ENCODE measurements at regions not wholly inside any gene's neighbourhood (a gene's known extent, or its start where the extent isn't known, plus 50 kb on each side); places are given as distances from the start of the nearest gene placed in this dataset.
"Not testable (repeated sequence)": the region's sequence is repeated elsewhere in the genome, so short reads cannot be mapped to it uniquely, and the experiment has no call there.

DNA sequence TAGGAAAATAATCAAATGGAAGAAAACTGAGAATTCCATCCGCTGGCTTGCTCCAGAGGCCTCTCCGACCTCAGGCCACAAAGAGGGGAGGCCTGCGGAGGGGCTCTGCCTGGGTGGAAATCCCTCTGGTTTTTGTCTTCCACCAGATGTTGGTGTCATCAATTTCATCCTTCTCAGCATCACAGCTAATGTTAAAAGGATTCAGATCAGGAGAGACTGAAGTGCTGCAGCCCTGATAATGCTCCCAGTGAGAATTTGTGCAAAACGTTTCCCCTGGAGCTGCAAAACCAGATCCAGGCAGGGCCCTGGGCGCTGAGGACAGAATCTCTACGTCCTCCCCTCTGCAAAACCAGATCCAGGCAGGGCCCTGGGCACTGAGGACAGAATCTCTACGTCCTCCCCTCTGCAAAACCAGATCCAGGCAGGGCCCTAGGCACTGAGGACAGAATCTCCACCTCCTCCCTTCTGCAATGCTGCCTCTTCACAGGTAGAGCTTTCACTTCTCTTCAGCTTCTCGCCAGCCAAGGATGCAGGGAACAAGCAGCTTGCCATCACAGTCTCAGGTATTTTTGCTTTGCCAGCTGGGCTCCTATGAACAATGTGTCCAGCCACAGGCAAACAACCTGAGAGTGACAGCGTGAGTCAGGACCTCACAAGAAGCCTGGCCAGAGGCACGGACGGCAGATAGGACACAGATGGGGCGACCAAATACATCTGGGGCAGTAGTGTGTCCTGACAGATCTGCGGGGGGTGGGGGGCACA, 81.2 kb downstream of the TMEM18 start:
- DNase-seq (ENCODE audit: low read depth in 3 of 3, low spot score in 1 of 3): no peak

DNA sequence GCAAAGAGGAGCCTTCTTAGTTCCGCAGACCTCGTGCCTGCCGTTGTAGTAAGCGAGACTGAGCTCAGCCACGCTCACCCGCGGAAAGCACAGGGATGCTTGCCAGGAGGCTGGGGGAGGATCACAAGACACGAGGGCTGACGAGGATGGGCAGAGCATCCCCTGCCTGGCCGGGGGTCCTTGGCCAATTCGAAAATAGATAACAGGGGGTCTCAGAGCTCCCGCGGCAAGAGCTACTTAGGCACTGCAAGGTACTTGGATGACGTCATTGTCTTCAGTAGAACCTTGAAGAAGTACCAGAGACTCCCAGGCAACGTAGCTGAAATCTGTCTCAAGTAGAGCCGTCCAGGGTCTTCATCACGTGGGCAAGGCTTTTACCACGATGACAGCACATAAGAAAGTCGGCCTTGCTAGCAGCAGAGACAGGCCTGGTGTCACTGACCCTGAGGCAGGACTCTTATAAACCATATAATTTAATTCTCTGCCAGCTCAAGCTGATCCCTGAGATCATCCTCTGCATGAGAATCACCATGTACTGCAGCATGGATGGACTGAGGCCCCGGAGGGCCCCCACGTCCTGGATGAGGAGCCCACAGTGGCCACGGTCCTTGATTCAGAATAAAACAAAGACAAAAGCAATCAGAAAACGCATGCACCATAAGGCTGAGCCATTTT, 81.9 kb downstream of the TMEM18 start:
- DNase-seq (ENCODE audit: low read depth in 3 of 3, low spot score in 1 of 3): no peak

DNA sequence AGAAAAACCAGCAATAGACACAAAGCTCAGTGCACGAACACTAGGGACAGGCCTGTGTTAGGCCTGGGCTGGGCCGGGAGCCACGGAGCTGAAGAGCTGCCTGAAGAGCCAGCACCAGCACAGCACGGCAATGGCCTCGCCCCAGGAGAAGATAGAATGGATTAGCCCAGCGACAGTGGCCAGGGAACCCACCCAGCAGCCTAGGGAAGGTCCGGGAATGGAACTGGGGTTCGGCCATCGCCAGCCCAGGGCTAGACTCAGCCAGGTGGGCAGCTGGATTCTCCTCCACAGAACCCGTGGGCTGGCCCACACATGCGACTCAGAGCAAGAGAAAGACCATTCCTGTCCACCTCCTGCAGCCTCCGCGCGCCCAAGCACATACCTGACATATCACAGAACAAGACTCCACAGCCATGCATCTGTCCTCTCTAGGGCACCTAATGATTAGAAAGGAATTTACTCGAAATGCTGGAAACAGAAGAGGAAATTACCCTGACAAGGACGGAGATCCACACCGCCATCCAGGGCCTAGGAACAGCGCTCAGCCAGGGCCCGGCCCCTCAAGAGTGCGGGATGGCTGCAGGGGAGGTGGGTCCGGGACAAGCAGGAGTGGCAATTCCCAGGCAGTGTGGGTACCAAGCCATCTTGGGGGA, 82.8 kb downstream of the TMEM18 start:
- no peak for DNase-seq (ENCODE audit: low read depth in 3 of 3, low spot score in 1 of 3)

DNA sequence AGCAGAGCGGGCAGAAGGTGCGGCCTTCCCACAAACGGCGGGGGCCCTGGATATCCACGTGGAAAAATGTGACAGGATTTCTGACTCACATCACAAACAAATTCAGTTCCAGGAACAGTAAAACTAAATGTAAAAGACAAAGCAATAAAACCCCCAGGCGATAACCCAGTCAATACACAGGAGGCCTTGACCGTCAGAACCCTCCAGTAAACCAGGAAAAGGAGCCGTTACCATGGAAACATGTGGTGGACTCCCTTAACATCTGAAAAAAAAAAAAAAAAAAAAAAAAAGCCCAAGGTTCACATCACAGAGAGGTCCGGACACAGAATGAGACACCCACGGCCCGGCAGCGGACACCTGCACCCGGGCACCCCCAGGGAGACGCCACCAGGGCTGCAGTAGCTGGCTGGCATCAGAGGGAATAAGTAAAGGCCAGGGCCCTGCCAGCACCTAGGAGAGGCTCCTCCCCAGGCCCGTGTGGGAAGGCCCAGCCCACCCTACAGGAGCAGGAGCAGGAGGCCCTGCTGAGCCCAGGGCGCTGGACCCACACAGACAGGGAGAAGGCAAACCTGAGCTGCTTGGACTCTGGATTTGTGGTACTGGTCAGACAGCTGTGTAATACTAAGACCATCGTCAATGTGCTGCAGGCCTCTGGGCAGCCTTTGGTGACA, 83.7 kb downstream of the TMEM18 start:
- DNase-seq (ENCODE audit: low read depth in 3 of 3, low spot score in 1 of 3): no peak

DNA sequence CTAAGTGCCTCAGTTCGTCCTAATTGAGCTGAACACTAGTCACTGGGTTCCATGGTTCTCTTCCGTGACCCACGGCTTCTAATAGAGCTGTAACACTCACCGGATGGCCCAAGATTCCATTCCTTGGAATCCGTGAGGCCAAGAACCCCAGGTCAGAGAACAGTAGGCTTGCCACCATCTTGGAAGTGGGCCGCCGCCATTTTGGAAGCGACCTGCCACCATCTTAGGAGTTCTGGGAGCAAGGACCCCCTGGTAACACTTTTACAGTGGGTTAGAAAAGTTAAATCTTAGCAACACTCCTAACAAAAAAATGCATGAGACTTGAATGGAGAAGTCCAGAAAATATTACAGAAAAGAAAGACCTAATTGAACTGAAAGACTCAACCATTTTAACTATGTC, 84.5 kb downstream of the TMEM18 start:
- DNase-seq (ENCODE audit: low read depth in 3 of 3, low spot score in 1 of 3): no peak

DNA sequence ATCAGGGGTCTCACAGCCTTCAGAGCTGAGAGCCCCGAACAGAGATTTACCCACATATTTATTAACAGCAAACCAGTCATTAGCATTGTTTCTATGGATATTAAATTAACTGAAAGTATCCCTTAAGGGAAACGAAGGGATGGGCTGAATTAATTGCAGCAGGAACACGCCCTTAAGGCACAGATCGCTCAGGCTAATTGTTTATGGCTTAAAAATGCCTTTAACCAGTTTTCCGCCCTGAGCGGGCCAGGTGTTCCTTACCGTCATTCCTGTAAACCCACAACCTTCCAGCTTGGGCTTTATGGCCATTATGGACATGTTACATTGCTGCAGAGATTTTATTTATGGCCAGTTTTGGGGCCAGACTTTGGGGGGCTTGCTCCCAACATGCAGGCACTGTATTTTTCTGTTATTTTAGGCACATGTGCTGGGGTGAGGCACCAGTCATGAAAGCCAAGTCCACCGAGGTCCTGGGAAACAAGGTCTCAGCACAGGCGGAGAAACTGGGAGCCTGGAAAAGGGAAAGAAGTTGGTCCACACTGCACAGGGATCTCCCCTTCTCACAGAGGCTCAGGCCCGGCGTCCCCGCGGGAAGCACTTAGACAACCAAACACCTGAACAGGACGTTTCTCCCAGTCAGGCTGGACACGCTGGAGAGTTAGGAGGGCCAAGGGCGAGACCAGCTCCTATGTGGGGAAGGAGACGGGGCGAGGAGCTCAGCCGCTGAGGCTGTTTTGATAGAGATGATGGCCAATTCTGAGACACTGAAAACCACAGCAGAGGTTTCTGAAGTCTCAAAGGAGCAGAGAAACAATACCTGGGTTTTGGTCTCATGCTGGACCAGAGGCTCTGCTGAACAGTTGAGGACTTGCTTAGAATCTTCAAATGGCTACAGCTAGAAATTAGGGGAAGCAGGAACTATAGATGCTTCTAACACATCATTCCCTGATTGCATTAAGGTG, 86.7 kb downstream of the TMEM18 start:
- no peak for DNase-seq (ENCODE audit: low read depth in 3 of 3, low spot score in 1 of 3)

DNA sequence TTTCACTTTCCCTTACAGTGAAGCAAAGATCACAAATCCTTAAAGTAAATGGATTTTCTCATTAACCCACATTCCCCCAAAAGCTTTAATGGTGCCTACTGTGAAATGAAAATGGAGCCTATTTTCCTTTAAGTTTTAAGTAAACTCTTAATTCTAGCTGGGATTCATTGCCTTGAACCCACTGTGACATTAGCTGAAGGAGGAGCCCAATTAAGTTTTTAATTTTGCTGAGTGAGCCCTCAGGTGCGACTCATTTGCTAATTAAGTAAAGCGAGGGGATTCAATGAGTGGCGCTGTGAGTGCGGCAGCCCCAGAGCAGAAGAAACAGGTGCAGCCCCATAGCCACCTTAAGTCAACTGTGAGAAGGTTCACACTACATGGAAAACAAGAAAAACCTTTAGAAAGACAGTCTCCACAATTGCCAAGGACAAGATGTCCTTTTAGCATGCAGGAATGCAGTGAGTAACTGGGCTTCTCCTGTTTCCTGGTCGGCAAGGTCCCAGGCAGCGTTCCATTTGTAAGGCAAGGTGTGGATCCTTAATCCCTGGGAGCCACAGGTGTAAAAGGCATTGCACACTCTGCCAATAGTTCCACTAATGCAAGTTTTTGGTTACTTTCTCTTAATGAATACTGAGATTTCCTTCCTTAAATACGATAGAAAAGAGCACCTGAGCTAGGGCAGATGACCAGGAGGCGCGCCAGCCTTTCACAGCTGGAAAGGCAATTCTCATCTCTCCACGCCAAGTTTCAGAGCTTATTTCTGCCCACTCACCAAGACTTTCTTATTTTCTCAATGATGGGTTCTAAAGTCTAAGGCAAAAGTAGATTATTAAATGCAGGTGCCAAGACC, 87.7 kb downstream of the TMEM18 start:
- DNase-seq (ENCODE audit: low read depth in 3 of 3, low spot score in 1 of 3): no peak

DNA sequence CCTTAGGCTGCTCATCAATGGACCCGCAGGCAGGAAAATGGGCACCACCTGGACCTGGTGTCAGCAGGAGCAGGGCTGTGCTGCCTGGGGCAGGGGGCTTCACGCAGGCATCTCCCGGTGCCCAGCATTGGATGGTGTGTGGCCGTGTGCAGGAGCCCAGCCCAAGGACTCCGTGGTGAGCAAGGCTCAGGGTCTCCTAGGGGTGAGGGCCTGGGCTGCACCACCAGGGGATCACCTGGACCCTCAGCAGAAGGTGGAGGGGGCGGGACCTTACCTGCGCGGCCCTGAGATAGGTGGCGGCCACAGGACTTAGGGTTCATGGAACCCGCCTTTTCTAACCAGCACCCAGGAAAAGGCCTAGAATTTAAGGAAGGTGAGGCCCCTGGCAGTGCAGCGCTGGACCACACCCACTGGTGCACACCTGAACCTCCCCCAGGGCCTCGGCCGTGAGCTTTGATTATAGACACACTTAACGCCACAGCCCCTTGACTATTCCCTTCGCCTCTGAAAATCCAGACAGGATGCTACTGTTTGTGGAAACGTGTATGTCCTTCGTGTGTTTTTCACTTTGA, 89.0 kb downstream of the TMEM18 start:
- DNase-seq (ENCODE audit: low read depth in 3 of 3, low spot score in 1 of 3): no peak

DNA sequence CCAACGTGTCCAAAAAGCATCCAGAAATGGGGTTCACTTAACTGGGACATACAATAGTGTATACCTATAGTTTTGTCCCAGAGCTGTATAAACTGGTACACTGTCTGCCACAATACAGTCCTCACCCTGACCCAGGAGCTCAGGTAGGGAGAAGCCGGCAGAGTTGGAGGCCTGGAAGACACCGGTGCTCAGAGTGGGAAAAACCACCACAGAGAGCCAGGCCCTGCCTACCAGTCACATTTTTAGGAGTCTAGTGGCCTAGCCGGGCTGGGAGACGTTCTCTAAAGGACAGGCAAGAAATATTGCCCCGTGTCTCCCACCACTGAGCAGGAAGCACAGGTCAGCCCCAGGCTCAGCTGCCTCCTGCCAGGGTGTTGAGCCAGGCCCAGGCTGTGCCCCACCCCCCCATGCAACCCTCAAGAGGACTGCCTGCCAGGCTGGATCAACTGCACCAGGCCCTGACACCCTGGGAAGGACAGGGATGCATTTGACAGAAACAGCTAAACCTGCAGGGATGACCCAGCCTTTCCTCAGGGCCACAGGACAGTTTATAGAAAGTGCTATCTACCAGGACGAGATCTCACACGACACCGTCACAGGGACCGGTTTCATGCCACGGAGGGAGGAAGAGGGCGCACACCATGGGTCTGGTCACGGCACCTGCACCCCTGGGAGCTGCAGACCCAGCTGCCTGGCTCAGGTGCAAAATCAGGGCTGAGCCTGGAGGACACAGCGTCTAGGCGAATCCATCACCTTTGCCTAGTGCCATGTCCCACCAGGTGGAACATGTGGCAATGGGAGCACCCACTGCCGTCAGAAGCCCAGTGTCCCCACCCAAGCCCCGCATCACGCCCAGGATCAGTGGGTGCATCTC, 89.9 kb downstream of the TMEM18 start:
- no peak for DNase-seq (ENCODE audit: low read depth in 3 of 3, low spot score in 1 of 3)

DNA sequence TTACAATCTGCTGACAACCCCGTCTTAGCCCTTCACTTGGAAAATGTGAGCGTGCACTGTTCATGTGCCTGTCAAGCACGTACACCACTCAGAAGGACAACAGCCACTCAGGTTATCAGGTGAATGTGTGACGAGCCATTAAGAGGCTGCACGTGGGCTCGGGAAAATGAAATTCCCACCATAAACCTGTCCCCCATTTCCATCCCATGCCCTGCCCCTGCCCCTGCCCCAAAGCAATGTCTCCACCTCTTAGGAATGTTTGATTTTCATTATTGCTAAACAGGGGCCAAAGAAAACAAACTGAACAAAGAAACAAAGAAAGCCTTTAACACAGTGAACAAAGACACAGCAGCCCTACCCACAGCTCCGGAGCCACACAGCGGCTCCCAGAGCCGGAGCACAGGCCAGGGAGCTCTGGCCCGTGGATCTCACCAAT, 90.5 kb downstream of the TMEM18 start:
- DNase-seq (ENCODE audit: low read depth in 3 of 3, low spot score in 1 of 3): no peak

DNA sequence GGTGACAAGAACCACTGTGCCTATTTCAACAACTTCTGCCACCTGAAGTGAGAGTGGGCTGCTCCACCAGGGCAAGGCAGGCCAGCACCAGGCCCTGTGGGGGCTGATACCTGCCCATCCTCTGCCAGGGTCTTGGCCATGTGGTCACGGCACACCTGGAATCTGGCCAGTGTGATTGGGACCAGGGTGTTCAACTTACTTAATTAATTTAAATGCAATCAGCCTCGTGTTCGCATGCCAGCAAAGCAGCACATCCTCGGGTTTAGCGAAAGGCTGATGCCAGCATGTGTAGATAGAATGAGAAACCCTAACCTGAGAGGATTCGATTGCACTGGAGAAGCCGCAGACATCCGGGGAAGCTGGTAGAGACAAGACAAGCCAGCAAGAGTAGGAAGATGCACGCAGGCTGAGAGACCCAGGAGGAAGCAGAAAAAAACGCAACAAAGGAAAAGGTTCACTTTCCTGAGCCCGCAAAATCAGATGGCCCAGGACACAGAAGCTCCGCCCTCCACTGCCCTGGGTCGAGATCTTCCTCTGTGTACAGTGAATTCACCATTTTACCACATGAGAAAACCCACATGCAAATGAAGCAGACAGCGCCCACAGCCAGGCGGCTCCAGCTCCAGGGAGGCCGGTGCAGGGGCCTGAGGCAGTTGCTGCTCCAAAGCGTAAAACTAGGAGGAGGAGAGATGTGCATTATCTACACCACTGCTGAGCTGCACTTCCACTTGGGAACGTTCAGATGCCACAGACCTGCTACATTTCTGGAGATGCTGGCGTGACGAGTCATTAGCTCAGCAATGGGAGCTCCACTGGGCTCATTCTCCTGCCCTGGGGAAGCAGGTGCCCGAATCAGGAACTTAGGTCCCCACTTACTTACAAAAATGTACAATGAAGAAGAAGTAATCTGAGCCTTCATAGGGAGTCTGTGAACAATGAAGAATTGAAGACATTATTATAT, 92.1 kb downstream of the TMEM18 start:
- DNase-seq (ENCODE audit: low read depth in 3 of 3, low spot score in 1 of 3): peak in 1 of 3 donors; percentile 8

DNA sequence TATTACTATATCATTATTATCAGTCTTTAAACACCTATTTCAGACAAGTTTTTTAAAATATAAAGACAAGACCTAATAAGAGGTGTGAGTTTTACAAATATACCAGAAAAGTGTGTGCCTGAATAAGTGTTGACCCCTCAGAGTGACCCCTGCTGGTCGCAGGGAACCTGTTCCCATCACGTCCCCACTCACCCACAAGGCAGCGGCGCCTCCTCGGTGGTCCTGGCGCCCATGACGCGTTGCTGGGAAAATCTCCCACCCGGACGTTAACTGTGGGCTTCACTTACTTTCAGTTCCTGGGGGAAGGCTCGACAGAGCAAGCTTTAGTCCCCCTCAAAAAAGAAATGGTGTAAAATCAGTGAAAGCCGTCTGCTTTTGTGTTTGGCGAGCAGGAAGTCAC, 93.5 kb downstream of the TMEM18 start:
- DNase-seq (ENCODE audit: low read depth in 3 of 3, low spot score in 1 of 3): no peak

DNA sequence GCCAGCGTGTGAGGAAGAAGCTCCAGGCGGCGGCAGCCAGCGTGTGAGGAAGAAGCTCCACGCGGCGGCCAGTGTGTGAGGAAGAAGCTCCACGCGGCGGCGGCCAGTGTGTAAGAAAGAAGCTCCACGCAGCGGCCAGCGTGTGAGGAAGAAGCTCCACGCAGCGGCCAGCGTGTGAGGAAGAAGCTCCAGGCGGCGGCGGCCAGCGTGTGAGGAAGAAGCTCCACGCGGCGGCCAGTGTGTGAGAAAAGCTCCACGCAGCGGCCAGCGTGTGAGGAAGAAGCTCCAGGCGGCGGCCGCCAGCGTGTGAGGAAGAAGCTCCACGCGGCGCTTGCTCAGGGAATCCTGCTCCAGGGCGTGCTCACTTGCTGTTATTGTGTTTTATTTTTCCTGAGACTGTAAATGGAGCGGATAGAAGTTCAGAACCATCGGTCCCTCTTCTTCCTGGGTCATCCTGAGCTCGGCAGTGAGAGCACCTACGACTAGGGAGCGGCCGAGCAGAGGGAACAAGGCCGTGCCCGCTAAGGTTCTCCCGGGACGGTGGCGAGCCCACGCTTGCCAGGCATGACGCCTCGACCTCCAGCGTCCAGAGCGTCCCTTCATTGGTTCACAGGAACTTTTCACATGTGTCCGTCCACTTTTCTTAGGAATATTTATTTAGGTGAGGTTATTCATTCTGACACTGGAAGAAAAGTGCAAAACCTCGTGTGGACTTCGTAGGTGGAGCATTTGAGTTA, 94.2 kb downstream of the TMEM18 start:
- no peak for DNase-seq (ENCODE audit: low read depth in 3 of 3, low spot score in 1 of 3)

DNA sequence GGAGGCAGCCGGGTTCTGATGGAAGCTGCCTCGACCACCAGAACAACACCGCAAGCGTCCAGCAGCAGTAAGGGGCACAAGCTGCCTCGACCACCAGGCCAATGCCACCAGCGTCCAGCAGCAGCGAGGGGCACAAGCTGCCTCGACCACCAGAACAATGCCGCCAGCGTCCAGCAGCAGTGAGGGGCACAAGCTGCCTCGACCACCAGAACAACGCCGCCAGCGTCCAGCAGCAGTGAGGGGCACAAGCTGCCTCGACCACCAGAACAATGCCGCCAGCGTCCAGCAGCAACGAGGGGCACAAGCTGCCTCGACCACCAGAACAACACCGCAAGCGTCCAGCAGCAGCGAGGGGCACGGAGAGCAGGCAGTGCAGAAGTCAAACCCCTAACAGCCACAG, 94.9 kb downstream of the TMEM18 start:
- DNase-seq (ENCODE audit: low read depth in 3 of 3, low spot score in 1 of 3): not testable (repeated sequence)

DNA sequence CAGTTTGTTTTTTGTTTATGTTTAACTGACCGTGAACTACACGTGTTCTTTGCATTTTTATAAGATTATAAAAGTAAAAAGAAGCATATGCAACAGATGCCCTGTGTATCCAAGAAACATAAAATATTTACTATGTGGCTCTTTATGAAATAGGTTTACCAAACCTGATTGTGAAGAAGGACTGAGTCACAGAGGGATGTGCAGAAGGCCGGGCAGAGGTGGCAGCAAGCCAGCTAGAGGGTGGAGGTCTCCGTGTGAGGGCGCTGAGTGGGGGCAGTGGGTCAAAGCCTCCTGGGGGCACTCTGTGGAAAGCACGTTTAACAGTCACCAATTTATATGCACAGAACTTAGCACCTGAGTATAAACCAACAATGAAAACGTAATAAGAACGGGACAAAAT, 97.2 kb downstream of the TMEM18 start:
- no peak for DNase-seq (ENCODE audit: low read depth in 3 of 3, low spot score in 1 of 3)

DNA sequence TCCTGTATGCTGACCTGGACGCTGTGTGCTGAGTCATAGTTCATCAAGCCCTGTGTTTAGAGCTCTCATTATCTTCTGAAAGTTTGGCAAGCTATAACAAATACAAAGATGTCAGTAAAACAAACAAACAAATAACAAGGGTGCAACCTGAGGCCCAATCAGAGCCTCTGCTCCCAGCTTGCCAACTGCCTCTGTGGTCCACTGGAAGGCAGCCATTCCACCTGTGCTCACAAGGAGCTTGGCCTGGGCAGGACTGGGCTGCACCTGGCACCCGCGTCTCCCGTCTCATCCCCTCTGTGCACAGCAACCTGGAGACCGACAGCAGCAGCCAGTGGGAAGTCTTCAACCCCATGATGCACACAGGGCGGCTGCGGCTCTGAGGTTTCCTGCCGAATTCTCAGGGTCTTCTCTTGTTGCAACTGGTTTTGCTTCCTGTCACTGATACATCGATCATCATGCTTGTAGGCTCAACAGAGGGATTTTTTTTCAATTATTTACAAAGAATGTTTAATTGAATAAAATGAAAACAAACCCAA, 97.8 kb downstream of the TMEM18 start:
- no peak for DNase-seq (ENCODE audit: low read depth in 3 of 3, low spot score in 1 of 3)

Measured in stimulated activated CD4-positive, alpha-beta T cell treated with anti-CD3 and anti-CD28 coated beads, TNF-alpha, amount 100 ng/mL, for 1 hour (primary cell).